GM23338 (cell line): ENCODE measurements at regions not wholly inside any gene's neighbourhood (a gene's known extent, or its start where the extent isn't known, plus 50 kb on each side); places are given as distances from the start of the nearest gene placed in this dataset.

ENCODE experiments used
- ATAC-seq: fragments of 200-7000 bp; cut with Tn5 transposase; 3 replicates; pipeline ENCODE4 v1.9.1; 2020
- DNase-seq: peaks from one replicate; pipeline ENCODE4 v3.0.0-alpha.2; 2015; ENCODE audit warnings: low spot score
- H2AFZ ChIP-seq: fragments of 200-600 bp; sonication (generic); 2 replicates; pipeline ENCODE4 v1.8.0; 2016; ENCODE audit warnings: antibody characterized with exemption, mild to moderate bottlenecking, moderate library complexity
- H3F3A ChIP-seq: fragments of 200-600 bp; sonication (generic); replicated peaks from 2 replicates; pipeline ENCODE4 v1.8.0; 2017; ENCODE audit warnings: antibody characterized with exemption, mixed run types, low read depth
- H3K27ac ChIP-seq: fragments of 200-600 bp; sonication (generic); 2 replicates; pipeline ENCODE4 v1.6.1; 2016; ENCODE audit warnings: low read depth
- H3K27me3 ChIP-seq: fragments of 200-600 bp; sonication (generic); 2 replicates; pipeline ENCODE4 v1.8.0; 2016; ENCODE audit warnings: mild to moderate bottlenecking, mixed run types, moderate library complexity; ENCODE audit not compliant: insufficient read depth
- H3K36me3 ChIP-seq: fragments of 200-600 bp; sonication (generic); 2 replicates; pipeline ENCODE4 v1.8.0; 2016; ENCODE audit warnings: mild to moderate bottlenecking; ENCODE audit not compliant: insufficient read depth
- H3K4me1 ChIP-seq: fragments of 200-600 bp; sonication (generic); 2 replicates; pipeline ENCODE4 v1.8.0; 2016; ENCODE audit warnings: mild to moderate bottlenecking, moderate library complexity; ENCODE audit not compliant: insufficient read depth
- H3K4me2 ChIP-seq: fragments of 200-600 bp; sonication (generic); 2 replicates; pipeline ENCODE4 v1.7.1; 2017; ENCODE audit warnings: mixed run types
- H3K4me3 ChIP-seq: fragments of 200-600 bp; sonication (generic); 2 replicates; pipeline ENCODE4 v1.6.1; 2016; ENCODE audit warnings: mixed run types
- H3K79me2 ChIP-seq: fragments of 200-600 bp; sonication (generic); replicated peaks from 2 replicates; pipeline ENCODE4 v1.8.0; 2017; ENCODE audit warnings: mild to moderate bottlenecking; ENCODE audit not compliant: insufficient read depth
- H3K9me2 ChIP-seq: fragments of 200-600 bp; sonication (generic); 2 replicates; pipeline ENCODE4 v1.8.0; 2017; ENCODE audit not compliant: insufficient read depth
- H4K20me1 ChIP-seq: fragments of 200-600 bp; sonication (generic); replicated peaks from 2 replicates; pipeline ENCODE4 v1.8.0; 2017; ENCODE audit warnings: mild to moderate bottlenecking; ENCODE audit not compliant: insufficient read depth
- H3K27ac Mint-ChIP-seq: 2 replicates; pipeline ENCODE4 v1.8.0; 2020; ENCODE audit warnings: inconsistent platforms, mild to moderate bottlenecking, moderate library complexity, mixed read lengths
- H3K27me3 Mint-ChIP-seq: 3 replicates; pipeline ENCODE4 v1.8.0; 2022; ENCODE audit warnings: low read depth, mild to moderate bottlenecking, moderate library complexity, mixed read lengths, inconsistent platforms; ENCODE audit not compliant: insufficient read depth, poor library complexity
- H3K36me3 Mint-ChIP-seq: 3 replicates; pipeline ENCODE4 v1.8.0; 2021; ENCODE audit warnings: low read depth, mild to moderate bottlenecking, inconsistent platforms, moderate library complexity, mixed read lengths
- H3K4me1 Mint-ChIP-seq: 3 replicates; pipeline ENCODE4 v1.8.0; 2020; ENCODE audit warnings: mild to moderate bottlenecking, inconsistent platforms, mixed read lengths
- H3K4me3 Mint-ChIP-seq: 3 replicates; pipeline ENCODE4 v1.8.0; 2021; ENCODE audit warnings: moderate library complexity, mild to moderate bottlenecking, inconsistent platforms, mixed read lengths
- H3K9me3 Mint-ChIP-seq: 3 replicates; pipeline ENCODE4 v1.8.0; 2020; ENCODE audit warnings: moderate library complexity, mild to moderate bottlenecking, inconsistent platforms, mixed read lengths
- CREB1 ChIP-seq: fragments of 250-450 bp; sonication (Bioruptor Pico); IDR thresholded peaks from 2 replicates; pipeline ENCODE4 v1.5.0; 2020; ENCODE audit warnings: low read depth, mild to moderate bottlenecking, moderate library complexity
- ETS1 ChIP-seq: IDR thresholded peaks from 2 replicates; pipeline ENCODE4 v1.6.1; 2016; ENCODE audit warnings: antibody characterized with exemption
- EZH2phosphoT487 ChIP-seq: fragments of 200-600 bp; sonication (generic); IDR thresholded peaks from one replicate; pipeline ENCODE4 v1.8.1; 2018; ENCODE audit warnings: antibody characterized with exemption; ENCODE audit not compliant: unreplicated experiment
- JUNB ChIP-seq: IDR thresholded peaks from one replicate; pipeline ENCODE4 v1.6.1; 2016; ENCODE audit warnings: antibody characterized with exemption; ENCODE audit not compliant: unreplicated experiment
- NANOG ChIP-seq: IDR thresholded peaks from 2 replicates; pipeline ENCODE4 v1.6.1; 2016; ENCODE audit warnings: antibody characterized with exemption, borderline replicate concordance
- POLR2AphosphoS5 ChIP-seq: IDR thresholded peaks from 2 replicates; pipeline ENCODE4 v1.6.1; 2016; ENCODE audit warnings: antibody characterized with exemption, low read depth
- ZNF114 ChIP-seq: fragments of 250-450 bp; sonication (Bioruptor Pico); IDR thresholded peaks from 2 replicates; pipeline ENCODE4 v1.5.0; 2020; ENCODE audit warnings: mild to moderate bottlenecking, moderate library complexity
- ZNF331 ChIP-seq: fragments of 250-450 bp; sonication (Bioruptor Pico); IDR thresholded peaks from 2 replicates; pipeline ENCODE4 v1.5.0; 2020; ENCODE audit warnings: low read depth, mild to moderate bottlenecking, moderate library complexity
- ZNF462 ChIP-seq: fragments of 250-450 bp; sonication (Bioruptor Pico); IDR thresholded peaks from 2 replicates; pipeline ENCODE4 v1.5.0; 2020; ENCODE audit warnings: mild to moderate bottlenecking, moderate library complexity
- TF ChIP-seq, protein P1 (sequence below): IDR thresholded peaks from one replicate; pipeline ENCODE4 v1.6.1; 2018; ENCODE audit warnings: antibody characterized with exemption; ENCODE audit not compliant: unreplicated experiment

DNA sequence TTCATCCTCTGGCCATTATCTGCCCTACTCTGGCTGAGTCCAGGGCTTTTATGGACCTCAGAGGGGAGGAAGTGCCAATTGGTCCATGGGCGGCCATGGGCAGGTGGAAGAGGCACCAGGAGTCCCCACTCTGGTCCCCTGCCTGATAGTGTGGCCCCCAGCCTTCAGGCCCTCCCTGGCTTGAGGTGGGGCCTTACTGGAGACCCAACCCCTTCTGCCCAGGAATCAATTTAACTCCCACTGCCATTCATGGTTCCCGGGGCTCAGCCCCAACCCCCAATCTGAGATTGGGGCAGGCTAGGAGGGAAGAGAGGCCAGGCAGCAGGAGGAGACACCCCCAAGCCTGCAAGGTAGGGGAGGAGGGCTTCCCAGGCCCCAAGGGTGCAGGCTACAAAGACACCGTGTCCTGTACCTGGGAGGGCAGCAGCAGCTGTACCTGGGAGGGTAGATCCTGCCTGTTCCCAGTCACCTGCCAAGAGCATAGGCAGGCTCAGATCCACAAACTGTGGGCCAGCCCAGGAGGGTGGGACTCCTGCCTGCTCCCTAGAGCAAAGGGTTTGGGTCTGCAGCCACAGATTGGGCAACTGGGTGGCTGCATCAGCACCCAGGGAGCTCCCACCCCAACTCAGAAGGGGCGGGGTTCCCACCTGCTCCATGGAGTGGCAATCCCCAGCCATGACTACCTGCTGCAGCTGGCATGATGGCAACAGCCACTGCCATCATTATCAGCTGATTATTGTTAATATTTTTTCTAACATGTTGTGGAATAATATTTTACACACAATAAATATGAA lies 1044.1 kb upstream of the B3GALT2 start (continued):
- TF ChIP-seq ETS1 (no peak), NANOG (no peak), JUNB (no peak), CREB1 (CRISPR knock-in tag) (no peak), ZNF114 (CRISPR knock-in tag) (no peak), POLR2AphosphoS5 (no peak), EZH2phosphoT487 (no peak), ZNF331 (CRISPR knock-in tag) (no peak)
- TF ChIP-seq, protein P1, sequence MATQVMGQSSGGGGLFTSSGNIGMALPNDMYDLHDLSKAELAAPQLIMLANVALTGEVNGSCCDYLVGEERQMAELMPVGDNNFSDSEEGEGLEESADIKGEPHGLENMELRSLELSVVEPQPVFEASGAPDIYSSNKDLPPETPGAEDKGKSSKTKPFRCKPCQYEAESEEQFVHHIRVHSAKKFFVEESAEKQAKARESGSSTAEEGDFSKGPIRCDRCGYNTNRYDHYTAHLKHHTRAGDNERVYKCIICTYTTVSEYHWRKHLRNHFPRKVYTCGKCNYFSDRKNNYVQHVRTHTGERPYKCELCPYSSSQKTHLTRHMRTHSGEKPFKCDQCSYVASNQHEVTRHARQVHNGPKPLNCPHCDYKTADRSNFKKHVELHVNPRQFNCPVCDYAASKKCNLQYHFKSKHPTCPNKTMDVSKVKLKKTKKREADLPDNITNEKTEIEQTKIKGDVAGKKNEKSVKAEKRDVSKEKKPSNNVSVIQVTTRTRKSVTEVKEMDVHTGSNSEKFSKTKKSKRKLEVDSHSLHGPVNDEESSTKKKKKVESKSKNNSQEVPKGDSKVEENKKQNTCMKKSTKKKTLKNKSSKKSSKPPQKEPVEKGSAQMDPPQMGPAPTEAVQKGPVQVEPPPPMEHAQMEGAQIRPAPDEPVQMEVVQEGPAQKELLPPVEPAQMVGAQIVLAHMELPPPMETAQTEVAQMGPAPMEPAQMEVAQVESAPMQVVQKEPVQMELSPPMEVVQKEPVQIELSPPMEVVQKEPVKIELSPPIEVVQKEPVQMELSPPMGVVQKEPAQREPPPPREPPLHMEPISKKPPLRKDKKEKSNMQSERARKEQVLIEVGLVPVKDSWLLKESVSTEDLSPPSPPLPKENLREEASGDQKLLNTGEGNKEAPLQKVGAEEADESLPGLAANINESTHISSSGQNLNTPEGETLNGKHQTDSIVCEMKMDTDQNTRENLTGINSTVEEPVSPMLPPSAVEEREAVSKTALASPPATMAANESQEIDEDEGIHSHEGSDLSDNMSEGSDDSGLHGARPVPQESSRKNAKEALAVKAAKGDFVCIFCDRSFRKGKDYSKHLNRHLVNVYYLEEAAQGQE, result no peak

DNA sequence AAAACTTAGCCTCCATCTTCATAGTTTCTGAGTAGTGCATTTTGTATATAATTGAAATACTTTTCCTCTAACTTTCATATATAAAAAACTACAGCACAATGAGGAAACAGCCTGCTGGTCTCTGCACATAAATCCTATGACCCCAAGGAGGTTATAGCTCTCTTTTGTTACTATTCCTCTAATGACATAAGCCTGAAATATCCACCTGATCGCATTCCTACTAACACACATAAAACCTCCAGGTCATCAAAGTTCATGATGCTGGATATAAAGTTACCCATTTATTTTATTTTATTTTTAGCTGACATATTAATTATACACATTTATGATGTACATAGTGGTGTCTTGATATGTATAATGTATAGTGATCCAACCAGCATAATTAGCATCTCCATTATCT lies 1042.0 kb upstream of the B3GALT2 start:
- Histone ChIP-seq H3K9me2 (no peaks in the 10 kb centered on the region), H3K4me1 (no peaks in the 10 kb centered on the region), H4K20me1 (no peaks in the 10 kb centered on the region), H3F3A (no peaks in the 10 kb centered on the region), H3K36me3 (no peaks in the 10 kb centered on the region), H3K27me3 (no peaks in the 10 kb centered on the region), H3K79me2 (no peaks in the 10 kb centered on the region), H3K4me2 (no peak overlapping the region), H3K27ac (no peak overlapping the region), H3K4me3 (no peak overlapping the region), H2AFZ (no peak overlapping the region)
- Mint-ChIP-seq H3K4me1 (no peaks in the 10 kb centered on the region), H3K27me3 (no peaks in the 10 kb centered on the region), H3K4me3 (no peak overlapping the region), H3K27ac (no peak overlapping the region), H3K9me3 (no peaks in the 10 kb centered on the region), H3K36me3 (no peaks in the 10 kb centered on the region)
- no peak for TF ChIP-seq ZNF331 (CRISPR knock-in tag)
- no peak for ATAC-seq
- DNase-seq, result no peak

DNA sequence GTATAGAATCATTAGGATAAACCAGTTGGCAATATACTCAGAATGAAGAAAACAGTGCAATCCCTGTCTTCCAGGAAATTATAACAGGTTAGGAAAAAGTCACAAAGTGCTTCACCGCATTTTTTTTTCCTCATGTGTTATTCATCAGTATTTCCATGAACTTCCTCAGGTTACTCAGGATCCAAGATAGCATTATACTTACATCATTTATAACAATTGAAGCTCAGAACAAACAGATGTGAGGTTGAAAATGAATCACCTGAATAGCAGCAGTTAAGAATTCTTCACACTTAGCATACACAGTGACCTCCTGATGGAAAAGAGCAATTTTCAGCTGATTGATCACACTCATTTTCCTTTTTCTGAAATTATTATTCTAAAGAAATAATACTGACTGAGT lies 1040.7 kb upstream of the B3GALT2 start:
- ATAC-seq, result no peak
- H3K79me2 ChIP-seq, result no peaks in the 10 kb centered on the region
- DNase-seq, result no peak
- H3K27me3 ChIP-seq, result no peaks in the 10 kb centered on the region
- H3K4me3 ChIP-seq, result no peak overlapping the region
- H3K4me1 ChIP-seq, result no peaks in the 10 kb centered on the region
- H4K20me1 ChIP-seq, result no peaks in the 10 kb centered on the region
- no peaks in the 10 kb centered on the region for H3K4me1 Mint-ChIP-seq
- no peaks in the 10 kb centered on the region for H3K27me3 Mint-ChIP-seq
- H3K36me3 Mint-ChIP-seq, result no peaks in the 10 kb centered on the region
- H3K9me2 ChIP-seq, result no peaks in the 10 kb centered on the region
- H3K4me3 Mint-ChIP-seq, result no peak overlapping the region
- no peak overlapping the region for H3K27ac ChIP-seq
- no peak overlapping the region; the same call in 1 of the 2 replicates for H3K27ac Mint-ChIP-seq
- no peak overlapping the region for H2AFZ ChIP-seq
- no peak overlapping the region for H3K4me2 ChIP-seq
- H3F3A ChIP-seq, result no peaks in the 10 kb centered on the region
- no peaks in the 10 kb centered on the region for H3K36me3 ChIP-seq
- no peaks in the 10 kb centered on the region for H3K9me3 Mint-ChIP-seq
- TF ChIP-seq EZH2phosphoT487 (no peak), ZNF462 (CRISPR knock-in tag) (no peak), POLR2AphosphoS5 (no peak)
